Ovary (tissue), 7 donors: ENCODE measurements at regions not wholly inside any gene's neighbourhood (a gene's known extent, or its start where the extent isn't known, plus 50 kb on each side); places are given as distances from the start of the nearest gene placed in this dataset.
"Not testable (repeated sequence)": the region's sequence is repeated elsewhere in the genome, so short reads cannot be mapped to it uniquely, and the experiment has no call there.

Experiments
- DNase-seq, 5 donors: peaks; one replicate each; pipeline ENCODE4 v3.0.0-alpha.2; 2019 to 2020
- H3K27ac ChIP-seq, 2 donors: fragments of 200-600 bp; one replicate each; pipeline versions ENCODE4 v1.5.1 to v1.8.0; 2019 to 2022
- H3K27me3 ChIP-seq: fragments of 200-600 bp; one replicate; pipeline ENCODE4 v1.8.0; 2022
- H3K36me3 ChIP-seq: fragments of 200-600 bp; sonication (generic); one replicate; pipeline ENCODE4 v1.5.1; 2019
- H3K4me1 ChIP-seq: one replicate; pipeline ENCODE4 v1.8.1; 2013; ENCODE audit warnings: mild to moderate bottlenecking, moderate library complexity; ENCODE audit not compliant: insufficient read depth
- H3K4me3 ChIP-seq: fragments of 200-600 bp; sonication (generic); one replicate; pipeline ENCODE4 v1.5.1; 2017
- H3K9me3 ChIP-seq, 2 donors: fragments of 200-600 bp in 1 of 2; sonication (generic) in 1 of 2; one replicate each; pipeline versions ENCODE4 v1.5.1 to v1.8.1; 2013 to 2019; ENCODE audit warnings: mild to moderate bottlenecking in 1 of 2, moderate library complexity in 1 of 2
- EP300 ChIP-seq: sonication (generic); formaldehyde crosslinking; IDR thresholded peaks from one replicate; pipeline ENCODE4 v1.6.1; 2017; ENCODE audit warnings: antibody characterized with exemption
- POLR2A ChIP-seq: fragments of 450-650 bp; IDR thresholded peaks from one replicate; pipeline ENCODE4 v1.6.1; 2017; ENCODE audit warnings: antibody characterized with exemption, mild to moderate bottlenecking, moderate library complexity
- WGBS, 3 donors: extraction: QIAGEN DNeasy Blood & Tissue Kit in 1 of 3; methylation state at CpG; one replicate each; pipeline versions ENCODE4 v1.1.5 to v1.1.7; 2013 to 2017; 5-methylcytosine and 5-hydroxymethylcytosine counted together
- intact Hi-C, 4 donors: fragments of 100-400 bp; cut with DNase I; formaldehyde crosslinking; loops; one replicate each; pipeline versions ENCODE4 v1.11.0 to v1.15.1; 2022 to 2023
- TF ChIP-seq, protein P1 (sequence below), 3 donors: fragments of 450-650 bp in 2 of 3; fragments of 200-600 bp in 1 of 3; IDR thresholded peaks; one replicate each; pipeline versions ENCODE4 v1.5.1 to v1.8.0; 2016 to 2022; ENCODE audit warnings: antibody characterized with exemption in 3 of 3, mild to moderate bottlenecking in 1 of 3
- donor health status: DM: no; HTN: no; CAD: no; lungs with moderate emphysema.
- donor health status: DM: no; HTN: no; CAD: no.
- donor health status: Bipolar disorder and iron deficiency.
- donor health status: DM: no; HTN: no; CAD: no.
- donor health status: DM: yes; HTN: yes; CAD: no.

GRCh38 chr3:137180220-137180619 is 222.4 kb downstream of the IL20RB start:
- no peak for DNase-seq
- Histone ChIP-seq H3K4me1 (no peaks in the 10 kb centered on the region), H3K27ac (no peak overlapping the region), H3K4me3 (no peak overlapping the region), H3K9me3 (no peaks in the 10 kb centered on the region), H3K27me3 (no peaks in the 10 kb centered on the region), H3K36me3 (no peaks in the 10 kb centered on the region)
- intact Hi-C loops = no loop called here
- TF ChIP-seq POLR2A = no peak
- TF ChIP-seq, protein P1, sequence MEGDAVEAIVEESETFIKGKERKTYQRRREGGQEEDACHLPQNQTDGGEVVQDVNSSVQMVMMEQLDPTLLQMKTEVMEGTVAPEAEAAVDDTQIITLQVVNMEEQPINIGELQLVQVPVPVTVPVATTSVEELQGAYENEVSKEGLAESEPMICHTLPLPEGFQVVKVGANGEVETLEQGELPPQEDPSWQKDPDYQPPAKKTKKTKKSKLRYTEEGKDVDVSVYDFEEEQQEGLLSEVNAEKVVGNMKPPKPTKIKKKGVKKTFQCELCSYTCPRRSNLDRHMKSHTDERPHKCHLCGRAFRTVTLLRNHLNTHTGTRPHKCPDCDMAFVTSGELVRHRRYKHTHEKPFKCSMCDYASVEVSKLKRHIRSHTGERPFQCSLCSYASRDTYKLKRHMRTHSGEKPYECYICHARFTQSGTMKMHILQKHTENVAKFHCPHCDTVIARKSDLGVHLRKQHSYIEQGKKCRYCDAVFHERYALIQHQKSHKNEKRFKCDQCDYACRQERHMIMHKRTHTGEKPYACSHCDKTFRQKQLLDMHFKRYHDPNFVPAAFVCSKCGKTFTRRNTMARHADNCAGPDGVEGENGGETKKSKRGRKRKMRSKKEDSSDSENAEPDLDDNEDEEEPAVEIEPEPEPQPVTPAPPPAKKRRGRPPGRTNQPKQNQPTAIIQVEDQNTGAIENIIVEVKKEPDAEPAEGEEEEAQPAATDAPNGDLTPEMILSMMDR (IDR thresholded peaks at IDR 0.05) = no peak
- TF ChIP-seq EP300 = no peak
- WGBS, 3 donors = 89 to 97% (median 97%) methylated on average over 2 of the region's 2 CpGs

DNA sequence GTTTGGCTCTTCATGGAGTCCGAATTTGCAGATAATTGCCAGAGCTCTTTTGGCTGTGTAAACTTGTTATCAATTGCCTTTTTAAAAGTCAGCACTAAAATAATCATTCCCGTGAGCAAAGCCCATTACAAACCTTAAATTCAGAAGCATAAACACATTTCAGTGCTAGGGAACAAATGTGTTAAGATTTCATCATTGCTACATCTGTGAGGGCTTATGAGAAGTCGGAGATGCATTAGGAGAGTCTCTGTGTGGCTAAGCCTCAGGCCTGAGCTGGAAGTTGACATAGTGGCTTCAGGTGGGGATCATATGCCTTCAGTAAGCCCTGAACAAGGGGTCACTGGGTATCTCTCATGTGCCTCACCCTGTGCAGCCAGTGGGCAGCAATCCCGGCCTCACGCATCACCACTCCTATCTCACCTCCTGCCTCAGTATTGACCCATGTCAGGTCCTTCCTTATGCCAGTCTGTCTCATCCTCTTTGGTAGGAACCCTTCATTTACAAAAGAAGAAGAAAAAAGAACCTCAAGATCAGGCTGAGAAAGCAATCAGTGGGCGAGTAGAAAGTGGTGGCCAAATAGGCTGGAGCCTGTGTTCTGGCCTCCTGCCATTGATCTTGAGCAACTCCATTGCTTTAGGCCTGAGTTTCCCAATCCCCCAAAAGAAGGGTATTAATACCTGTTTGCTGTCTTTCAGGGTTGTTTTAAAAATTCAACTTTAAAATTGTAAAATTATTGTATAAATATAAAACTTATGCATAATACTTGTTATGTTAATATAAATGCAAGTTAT is 233.5 kb downstream of the IL20RB start:
- no peaks in the 10 kb centered on the region for H3K27me3 ChIP-seq
- H3K4me3 ChIP-seq = no peak overlapping the region
- H3K9me3 ChIP-seq = no peaks in the 10 kb centered on the region
- no peak overlapping the region for H3K27ac ChIP-seq
- no peak for TF ChIP-seq EP300
- no peak for TF ChIP-seq POLR2A
- TF ChIP-seq, protein P1 (IDR thresholded peaks at IDR 0.05) = no peak
- H3K4me1 ChIP-seq = no peaks in the 10 kb centered on the region
- no peak for DNase-seq
- no peaks in the 10 kb centered on the region for H3K36me3 ChIP-seq
- intact Hi-C loops = no loop called here
- WGBS, 3 donors = 73 to 85% (median 78%) methylated on average over 6 of the region's 6 CpGs

GRCh38 chr3:137191951-137192350 is 234.2 kb downstream of the IL20RB start:
- TF ChIP-seq EP300 (no peak), POLR2A (no peak)
- TF ChIP-seq, protein P1 (IDR thresholded peaks at IDR 0.05) = no peak

GRCh38 chr3:137194301-137194700 is 236.5 kb downstream of the IL20RB start:
- no peaks in the 10 kb centered on the region for H3K27me3 ChIP-seq
- intact Hi-C loops = no loop called here
- H3K4me3 ChIP-seq = no peak overlapping the region
- no peak for TF ChIP-seq EP300
- TF ChIP-seq, protein P1 (IDR thresholded peaks at IDR 0.05) = no peak
- no peak for TF ChIP-seq POLR2A
- no peaks in the 10 kb centered on the region for H3K36me3 ChIP-seq
- DNase-seq = no peak
- WGBS, 3 donors = 66 to 78% (median 71%) methylated on average over 4 of the region's 4 CpGs
- H3K4me1 ChIP-seq = no peaks in the 10 kb centered on the region
- no peaks in the 10 kb centered on the region for H3K9me3 ChIP-seq
- H3K27ac ChIP-seq = no peak overlapping the region

More at GRCh38 chr3:137191951-137192350, 234.2 kb downstream of the IL20RB start:
- no peaks in the 10 kb centered on the region for H3K36me3 ChIP-seq
- 70 to 83% (median 72%) methylated on average over 8 of the region's 8 CpGs for WGBS, 3 donors
- DNase-seq = no peak
- H3K4me1 ChIP-seq = no peaks in the 10 kb centered on the region
- H3K9me3 ChIP-seq = no peaks in the 10 kb centered on the region
- no peak overlapping the region for H3K27ac ChIP-seq
- intact Hi-C loops = no loop called here
- no peak overlapping the region for H3K4me3 ChIP-seq
- H3K27me3 ChIP-seq = no peaks in the 10 kb centered on the region

DNA sequence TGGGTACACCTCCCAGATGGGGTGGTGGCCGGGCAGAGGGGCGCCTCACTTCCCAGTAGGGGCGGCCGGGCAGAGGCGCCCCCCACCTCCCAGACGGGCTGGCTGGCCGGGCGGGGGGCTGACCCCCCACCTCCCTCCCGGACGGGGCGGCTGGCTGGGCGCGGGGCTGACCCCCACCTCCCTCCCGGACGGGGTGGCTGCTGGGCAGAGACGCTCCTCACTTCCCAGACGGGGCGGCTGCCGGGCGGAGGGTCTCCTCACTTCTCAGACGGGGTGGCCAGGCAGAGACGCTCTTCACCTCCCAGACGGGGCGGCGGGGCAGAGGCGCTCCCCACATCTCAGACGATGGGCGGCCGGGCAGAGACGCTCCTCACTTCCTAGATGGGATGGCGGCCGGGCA is 240.6 kb downstream of the IL20RB start:
- H3K4me3 ChIP-seq, intact Hi-C loops, H3K4me1 ChIP-seq, H3K27me3 ChIP-seq, H3K27ac ChIP-seq, DNase-seq, H3K36me3 ChIP-seq, H3K9me3 ChIP-seq: not testable (repeated sequence)
- WGBS, 3 donors = 96 to 97% (median 97%) methylated on average over 21 to 30 of the region's 32 CpGs
